ENCODE measurements at regions not wholly inside any gene's neighbourhood (a gene's known extent, or its start where the extent isn't known, plus 50 kb on each side); places are given as distances from the start of the nearest gene placed in this dataset.

GRCh38 chr10:47188156-47188555, 111.8 kb upstream of the GDF10 start:
- no peak for TF ChIP-seq POLR2A (IDR thresholded peaks at IDR 0.05)
- TF ChIP-seq, protein P1, sequence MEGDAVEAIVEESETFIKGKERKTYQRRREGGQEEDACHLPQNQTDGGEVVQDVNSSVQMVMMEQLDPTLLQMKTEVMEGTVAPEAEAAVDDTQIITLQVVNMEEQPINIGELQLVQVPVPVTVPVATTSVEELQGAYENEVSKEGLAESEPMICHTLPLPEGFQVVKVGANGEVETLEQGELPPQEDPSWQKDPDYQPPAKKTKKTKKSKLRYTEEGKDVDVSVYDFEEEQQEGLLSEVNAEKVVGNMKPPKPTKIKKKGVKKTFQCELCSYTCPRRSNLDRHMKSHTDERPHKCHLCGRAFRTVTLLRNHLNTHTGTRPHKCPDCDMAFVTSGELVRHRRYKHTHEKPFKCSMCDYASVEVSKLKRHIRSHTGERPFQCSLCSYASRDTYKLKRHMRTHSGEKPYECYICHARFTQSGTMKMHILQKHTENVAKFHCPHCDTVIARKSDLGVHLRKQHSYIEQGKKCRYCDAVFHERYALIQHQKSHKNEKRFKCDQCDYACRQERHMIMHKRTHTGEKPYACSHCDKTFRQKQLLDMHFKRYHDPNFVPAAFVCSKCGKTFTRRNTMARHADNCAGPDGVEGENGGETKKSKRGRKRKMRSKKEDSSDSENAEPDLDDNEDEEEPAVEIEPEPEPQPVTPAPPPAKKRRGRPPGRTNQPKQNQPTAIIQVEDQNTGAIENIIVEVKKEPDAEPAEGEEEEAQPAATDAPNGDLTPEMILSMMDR (IDR thresholded peaks at IDR 0.05), result no peak
